H1 (cell line): ENCODE measurements at regions not wholly inside any gene's neighbourhood (a gene's known extent, or its start where the extent isn't known, plus 50 kb on each side); places are given as distances from the start of the nearest gene placed in this dataset.

Experiments
- CTCF ChIA-PET: fragments of 300-600 bp; sonication (Branson Sonifier 250); formaldehyde crosslinking; loops from one replicate; lab custom pipeline; 2021; ENCODE audit not compliant: partially characterized antibody; lab: Charles Lee
- POLR2A ChIA-PET: fragments of 300-600 bp; sonication (Branson Sonifier 250); formaldehyde crosslinking; loops from one replicate; lab custom pipeline; 2021; ENCODE audit warnings: inconsistent platforms; ENCODE audit not compliant: partially characterized antibody; lab: Charles Lee
- DNase-seq, 2 experiments: peaks; one replicate each; pipeline versions ENCODE4 v3.0.0 to v3.0.0-alpha.2; 2010 to 2022; ENCODE audit warnings: low spot score in 2 of 2, low read depth in 1 of 2, mixed read lengths in 1 of 2
- FAIRE-seq: peaks from 2 replicates; lab custom pipeline; 2011; peaks lifted over from hg19 to GRCh38; lab: Jason Lieb, UNC
- H2AFZ ChIP-seq: 2 replicates; pipeline ENCODE4 v1.8.1; 2012; ENCODE audit warnings: low read length, inconsistent platforms
- H2AK5ac ChIP-seq: 2 replicates; pipeline ENCODE4 v1.6.1; 2013; ENCODE audit warnings: low read depth, low read length
- H2BK120ac ChIP-seq: replicated peaks from 2 replicates; pipeline ENCODE3; 2013; ENCODE audit warnings: low read depth, low read length, inconsistent platforms
- H2BK12ac ChIP-seq: 2 replicates; pipeline ENCODE4 v1.6.1; 2013; ENCODE audit warnings: low read depth, low read length
- H2BK15ac ChIP-seq: 2 replicates; pipeline ENCODE4 v1.6.1; 2013; ENCODE audit warnings: low read length
- H2BK20ac ChIP-seq: 2 replicates; pipeline ENCODE4 v1.6.1; 2013; ENCODE audit warnings: low read length
- H2BK5ac ChIP-seq: 2 replicates; pipeline ENCODE4 v1.6.1; 2013; ENCODE audit warnings: low read depth, low read length
- H3K14ac ChIP-seq: 2 replicates; pipeline ENCODE4 v1.6.1; 2013; ENCODE audit warnings: inconsistent platforms; ENCODE audit not compliant: insufficient read length
- H3K18ac ChIP-seq: 2 replicates; pipeline ENCODE4 v1.6.1; 2013; ENCODE audit warnings: low read length; ENCODE audit errors: extremely low read depth
- H3K23ac ChIP-seq: 2 replicates; pipeline ENCODE4 v1.6.1; 2013; ENCODE audit warnings: inconsistent platforms; ENCODE audit not compliant: insufficient read length
- H3K23me2 ChIP-seq: 2 replicates; pipeline ENCODE4 v1.6.1; 2013; ENCODE audit warnings: low read depth, low read length
- H3K27ac ChIP-seq: 2 replicates; pipeline ENCODE4 v1.6.1; 2011; ENCODE audit warnings: low read depth, low read length, inconsistent platforms
- H3K27me3 ChIP-seq, 4 experiments: replicated peaks in 1 of 4; 1 replicate in 1 of 4; 2 replicates in 3 of 4; pipeline versions ENCODE4 v1.6.1 to v1.8.1; 2011 to 2013; ENCODE audit warnings: low read length in 3 of 4, mild to moderate bottlenecking in 3 of 4, inconsistent platforms in 2 of 4, mixed read lengths in 2 of 4, moderate library complexity in 1 of 4; ENCODE audit not compliant: control insufficient read depth in 3 of 4, insufficient read depth in 3 of 4; ENCODE audit errors: extremely low read depth in 1 of 4
- H3K36me3 ChIP-seq, 4 experiments: 2 replicates each; pipeline versions ENCODE4 v1.6.1 to v1.8.1; 2011 to 2013; ENCODE audit warnings: mild to moderate bottlenecking in 4 of 4, low read length in 3 of 4, moderate library complexity in 2 of 4, control low read depth in 1 of 4, inconsistent platforms in 1 of 4; ENCODE audit not compliant: insufficient read depth in 4 of 4, control insufficient read depth in 2 of 4
- H3K4ac ChIP-seq: replicated peaks from 2 replicates; pipeline ENCODE3; 2013; ENCODE audit warnings: low read length, low read depth, mixed read lengths, inconsistent platforms; ENCODE audit not compliant: insufficient read length
- H3K4me1 ChIP-seq, 4 experiments: replicated peaks in 1 of 4; 1 replicate in 1 of 4; 2 replicates in 3 of 4; pipeline versions ENCODE4 v1.6.1 to v1.8.1; 2011 to 2013; ENCODE audit warnings: low read length in 3 of 4, inconsistent platforms in 2 of 4, mixed read lengths in 1 of 4; ENCODE audit not compliant: insufficient read depth in 4 of 4, control insufficient read depth in 3 of 4
- H3K4me2 ChIP-seq, 2 experiments: 2 replicates each; pipeline versions ENCODE4 v1.6.1 to v1.8.1; 2011 to 2013; ENCODE audit warnings: low read depth in 2 of 2, low read length in 2 of 2, control low read depth in 1 of 2, inconsistent platforms in 1 of 2, mild to moderate bottlenecking in 1 of 2; ENCODE audit not compliant: insufficient read depth in 1 of 2
- H3K4me3 ChIP-seq, 4 experiments: fragments of 200-600, 300-600 bp in 1 of 4; sonication (generic), shearing (Covaris generic), sonication (Bioruptor Twin) in 1 of 4; 2 replicates each; pipeline versions ENCODE4 v1.5.1 to v1.8.1; 2011 to 2016; ENCODE audit warnings: low read length in 4 of 4, low read depth in 3 of 4, control low read depth in 2 of 4, inconsistent platforms in 2 of 4, mild to moderate bottlenecking in 2 of 4, mixed read lengths in 1 of 4, moderate library complexity in 1 of 4; ENCODE audit not compliant: insufficient read depth in 2 of 4; ENCODE audit errors: extremely low read depth in 1 of 4
- H3K56ac ChIP-seq: replicated peaks from 2 replicates; pipeline ENCODE3; 2013; ENCODE audit warnings: low read depth, mild to moderate bottlenecking, mixed read lengths, low read length, inconsistent platforms; ENCODE audit not compliant: insufficient read length
- H3K79me1 ChIP-seq: 2 replicates; pipeline ENCODE4 v1.6.1; 2013; ENCODE audit warnings: low read depth, low read length, control low read depth
- H3K79me2 ChIP-seq, 2 experiments: 2 replicates each; pipeline versions ENCODE4 v1.6.1 to v1.8.1; 2012 to 2013; ENCODE audit warnings: low read length in 2 of 2, mild to moderate bottlenecking in 2 of 2, inconsistent platforms in 1 of 2; ENCODE audit not compliant: insufficient read depth in 2 of 2, control insufficient read depth in 1 of 2
- H3K9ac ChIP-seq, 4 experiments: replicated peaks in 1 of 4; 1 replicate in 1 of 4; 2 replicates in 3 of 4; pipeline versions ENCODE4 v1.6.1 to v1.8.1; 2011 to 2013; ENCODE audit warnings: low read depth in 3 of 4, low read length in 3 of 4, control low read depth in 2 of 4, mild to moderate bottlenecking in 2 of 4, moderate library complexity in 2 of 4, inconsistent platforms in 1 of 4; ENCODE audit errors: extremely low read depth in 1 of 4
- H3K9me3 ChIP-seq, 2 experiments: 2 replicates each; pipeline versions ENCODE4 v1.6.1 to v1.8.1; 2012 to 2013; ENCODE audit warnings: mild to moderate bottlenecking in 2 of 2, moderate library complexity in 2 of 2, control low read depth in 1 of 2, inconsistent platforms in 1 of 2, low read depth in 1 of 2, low read length in 1 of 2, mixed read lengths in 1 of 2; ENCODE audit not compliant: insufficient read depth in 2 of 2
- H4K20me1 ChIP-seq, 2 experiments: replicated peaks in 1 of 2; 2 replicates each; pipeline versions ENCODE3 to v1.8.1; 2011 to 2013; ENCODE audit warnings: inconsistent platforms in 2 of 2, low read length in 2 of 2, mild to moderate bottlenecking in 1 of 2; ENCODE audit not compliant: insufficient read depth in 2 of 2, control insufficient read depth in 1 of 2
- H4K5ac ChIP-seq: 2 replicates; pipeline ENCODE4 v1.6.1; 2013; ENCODE audit warnings: low read length, low read depth, mixed read lengths, inconsistent platforms; ENCODE audit not compliant: insufficient read length
- H4K8ac ChIP-seq: 2 replicates; pipeline ENCODE4 v1.8.0; 2013; ENCODE audit warnings: mild to moderate bottlenecking, moderate library complexity, low read length, inconsistent platforms; ENCODE audit not compliant: insufficient read depth; ENCODE audit errors: extremely low read depth
- H4K91ac ChIP-seq: replicated peaks from 2 replicates; pipeline ENCODE3; 2013; ENCODE audit warnings: low read length, mixed read lengths, inconsistent platforms; ENCODE audit not compliant: insufficient read length
- NANOG ChIP-seq: IDR thresholded peaks from 2 replicates; pipeline ENCODE4 v1.6.1; 2011; ENCODE audit warnings: low read length, low read depth, mild to moderate bottlenecking, inconsistent platforms; ENCODE audit not compliant: insufficient read depth, poor library complexity, severe bottlenecking
- POLR2A ChIP-seq, 2 experiments: IDR thresholded peaks; 1 replicate in 1 of 2; 2 replicates in 1 of 2; pipeline ENCODE4 v1.6.1; 2011; ENCODE audit warnings: low read depth in 2 of 2, low read length in 2 of 2, mild to moderate bottlenecking in 2 of 2; ENCODE audit errors: control extremely low read depth in 1 of 2
- POU5F1 ChIP-seq: IDR thresholded peaks from 2 replicates; pipeline ENCODE4 v1.6.1; 2011; ENCODE audit warnings: low read depth, mild to moderate bottlenecking, low read length, moderate library complexity
- RBBP5 ChIP-seq: IDR thresholded peaks from 2 replicates; pipeline ENCODE4 v1.7.1; 2012; ENCODE audit warnings: low read depth, mild to moderate bottlenecking, inconsistent platforms, low read length, moderate library complexity, borderline replicate concordance
- SP1 ChIP-seq: IDR thresholded peaks from 2 replicates; pipeline ENCODE4 v1.6.1; 2011; ENCODE audit warnings: low read depth, low read length
- WGBS, 2 experiments: shearing (Covaris generic) in 1 of 2; methylation state at CpG; one replicate each; pipeline versions ENCODE4 v1.1.6 to v1.1.7; 2013 to 2015; ENCODE audit warnings: low lambda C conversion rate in 2 of 2, mixed read lengths in 2 of 2, inconsistent platforms in 1 of 2, low coverage in 1 of 2, missing lambda C conversion rate in 1 of 2; ENCODE audit not compliant: insufficient replicate concordance in 2 of 2, insufficient coverage in 1 of 2, insufficient read length in 1 of 2; ENCODE audit errors: extremely low coverage in 1 of 2, missing lambda C conversion rate in 1 of 2; 5-methylcytosine and 5-hydroxymethylcytosine counted together

GRCh38 chr1:208985231-208985630 lies 598.3 kb upstream of the CAMK1G start:
- H3K79me1 ChIP-seq = no peaks in the 10 kb centered on the region
- CTCF ChIA-PET = interaction anchor here (0.6 kb wide), 1 partner anchor 330 kb away, joined by 3 read pairs; no protein-coding TSS in a partner anchor

More at GRCh38 chr1:208985231-208985630, 598.3 kb upstream of the CAMK1G start:
- H3K36me3 ChIP-seq = no peaks in the 10 kb centered on the region
- H4K20me1 ChIP-seq = no peaks in the 10 kb centered on the region
- no peak for TF ChIP-seq NANOG
- TF ChIP-seq SP1 = no peak
- no peak for TF ChIP-seq POLR2A (IDR thresholded peaks at IDR 0.05; ENCODE audit: control extremely low read depth in 1 of 2, low read depth in 2 of 2, low read length in 2 of 2)
- no peak for TF ChIP-seq POU5F1
- TF ChIP-seq RBBP5 = no peak
- TF ChIP-seq, all 59 proteins: peak for 0
- Histone ChIP-seq H3K4me2 (no peak overlapping the region), H2BK5ac (no peak overlapping the region), H4K5ac (no peak overlapping the region), H3K4me3 (no peak overlapping the region), H3K56ac (no peak overlapping the region), H3K9ac (no peak overlapping the region), H3K4me1 (no peaks in the 10 kb centered on the region), H3K27me3 (no peaks in the 10 kb centered on the region), H2BK20ac (no peak overlapping the region), H3K4ac (no peak overlapping the region), H3K27ac (no peak overlapping the region), H2BK15ac (no peak overlapping the region), H3K23me2 (no peaks in the 10 kb centered on the region), H3K9me3 (peaks cover 3 to 4% of the 10 kb centered on the region in 2 experiments; a peak in 2 of 4 replicates), H2AK5ac (no peak overlapping the region), H2AFZ (no peak overlapping the region), H3K23ac (no peak overlapping the region), H2BK120ac (no peak overlapping the region), H3K79me2 (no peaks in the 10 kb centered on the region), H2BK12ac (no peak overlapping the region), H3K14ac (no peak overlapping the region), H4K8ac (no peak overlapping the region), H3K18ac (no peak overlapping the region), H4K91ac (no peak overlapping the region)
- DNase-seq (no peak), FAIRE-seq (no peak)
- WGBS, 2 experiments = 84% methylated on average over 1 of the region's 1 CpG; no CpG with 5 or more reads in 1 of the 2 experiments
- POLR2A ChIA-PET = no interaction called here
